GM13976 (cell line): ENCODE measurements at regions not wholly inside any gene's neighbourhood (a gene's known extent, or its start where the extent isn't known, plus 50 kb on each side); places are given as distances from the start of the nearest gene placed in this dataset.

Source experiments
- DNase-seq: peaks from one replicate; pipeline ENCODE4 v3.0.0; 2012; ENCODE audit warnings: low spot score
- CTCF ChIP-seq: IDR thresholded peaks from 2 replicates; pipeline ENCODE4 v1.5.1; 2012; ENCODE audit warnings: borderline replicate concordance, mild to moderate bottlenecking; ENCODE audit not compliant: insufficient read depth; ENCODE audit errors: extremely low read depth, missing control alignments, control extremely low read depth
- in situ Hi-C: fragments of 300-500 bp; cut with MboI; formaldehyde crosslinking; loops from one replicate; pipeline ENCODE4 v1.12.0; 2022; ENCODE audit warnings: low sequenced_read_pairs, mixed read lengths, inconsistent platforms; ENCODE audit not compliant: unreplicated experiment

- no peak for TF ChIP-seq CTCF
- in situ Hi-C loops: no loop called here
- DNase-seq: no peak
These were observed 89.7 kb upstream of the ZNF469 start for GRCh38 chr16:88293097-88293496.

GRCh38 chr16:88295671-88296436 is 86.9 kb upstream of the ZNF469 start:
- TF ChIP-seq CTCF: no peak
- no peak for DNase-seq
- in situ Hi-C loops: no loop called here

GRCh38 chr16:88296437-88297177 is 86.2 kb upstream of the ZNF469 start:
- TF ChIP-seq CTCF: no peak
- in situ Hi-C loops: no loop called here
- no peak for DNase-seq

- DNase-seq: no peak
- in situ Hi-C loops: no loop called here
- TF ChIP-seq CTCF: no peak
These were observed 85.5 kb upstream of the ZNF469 start for GRCh38 chr16:88297178-88297720.

- DNase-seq: no peak
- in situ Hi-C loops: no loop called here
- TF ChIP-seq CTCF: no peak
These were observed 84.5 kb upstream of the ZNF469 start for GRCh38 chr16:88298181-88298832.
